ENCODE measurements at regions not wholly inside any gene's neighbourhood (a gene's known extent, or its start where the extent isn't known, plus 50 kb on each side); places are given as distances from the start of the nearest gene placed in this dataset.

- no peak for DNase-seq (ENCODE audit: low read depth)
- in situ Hi-C loops (cut with HindIII; ENCODE audit: low pct_unique_long_range_greater_than_20kb, low sequenced_read_pairs), result no loop called here
These were observed 102.2 kb downstream of the INSIG2 start for GRCh38 chr2:118190474-118190873.

DNA sequence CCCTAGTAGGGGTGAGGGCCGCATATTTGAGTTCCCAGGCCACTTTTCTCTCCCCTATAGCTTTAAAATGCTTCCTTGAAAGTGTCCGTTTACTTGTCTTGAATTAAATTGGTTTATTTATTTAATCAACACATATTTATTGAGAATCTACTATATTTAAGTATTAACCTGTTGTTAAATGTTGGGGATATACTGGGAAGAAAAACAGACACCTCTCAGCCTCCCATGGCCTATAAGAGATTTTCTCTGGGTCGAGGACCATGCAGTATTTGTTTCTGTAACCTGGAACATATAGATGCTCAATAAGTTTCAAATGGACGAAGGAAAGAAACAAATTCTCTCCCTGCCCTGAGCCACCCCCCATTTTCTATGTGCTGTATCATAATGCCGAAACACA is 98.6 kb downstream of the INSIG2 start:
- in situ Hi-C loops (cut with HindIII; ENCODE audit: low pct_unique_long_range_greater_than_20kb, low sequenced_read_pairs), result no loop called here
- no peak for DNase-seq (ENCODE audit: low read depth)

GRCh38 chr2:118186110-118186857 is 98.0 kb downstream of the INSIG2 start:
- peak; percentile 84 for DNase-seq (ENCODE audit: low read depth)
- in situ Hi-C loops (cut with HindIII; ENCODE audit: low pct_unique_long_range_greater_than_20kb, low sequenced_read_pairs), result no loop called here

DNA sequence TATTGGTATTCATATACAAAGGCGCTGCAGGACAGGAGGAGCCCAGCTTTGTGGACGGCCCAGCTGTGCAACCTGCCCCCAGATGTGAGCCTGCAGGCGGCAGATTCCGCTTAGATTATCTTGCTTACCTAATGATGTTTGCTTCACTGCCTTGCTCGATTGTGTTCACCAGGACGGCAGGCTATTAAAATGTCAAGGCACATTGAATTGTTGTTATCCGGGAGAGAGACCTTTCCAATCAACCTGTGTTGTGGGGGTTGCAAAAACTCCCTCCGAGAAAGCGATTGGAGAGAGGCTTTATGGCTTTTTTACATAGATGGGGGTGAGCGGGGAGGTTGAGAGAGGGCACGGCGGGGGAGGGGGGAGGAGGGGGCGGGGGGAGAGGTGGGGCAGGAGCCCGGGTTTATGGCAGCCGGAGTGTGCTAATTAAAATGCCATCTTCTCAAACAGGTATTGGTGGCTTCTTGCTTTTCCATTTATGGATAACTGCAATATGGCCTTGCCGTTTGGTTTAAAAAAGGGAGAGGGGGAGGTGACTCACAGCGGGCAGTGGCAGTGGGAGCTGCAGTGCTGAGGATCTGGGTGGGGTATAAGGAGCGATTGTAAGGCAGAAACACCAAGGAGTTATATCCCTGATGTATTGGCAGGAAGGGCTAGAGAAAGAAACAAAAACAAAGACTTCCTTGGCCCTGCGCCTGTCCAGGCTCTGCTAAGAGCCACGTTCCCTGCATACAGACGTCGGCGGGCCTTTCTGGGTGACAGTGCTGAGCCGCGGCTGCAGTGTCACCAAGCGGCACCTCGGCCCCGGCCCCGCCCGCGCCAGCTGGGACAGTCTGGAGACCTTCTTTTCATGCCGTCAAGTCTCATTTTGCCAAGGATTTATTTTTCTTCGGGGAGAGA is 97.2 kb downstream of the INSIG2 start:
- DNase-seq (ENCODE audit: low read depth), result peak; percentile 71
- in situ Hi-C loops (cut with HindIII; ENCODE audit: low pct_unique_long_range_greater_than_20kb, low sequenced_read_pairs), result no loop called here

- in situ Hi-C loops (cut with HindIII; ENCODE audit: low pct_unique_long_range_greater_than_20kb, low sequenced_read_pairs), result no loop called here
- no peak for DNase-seq (ENCODE audit: low read depth)
These were observed 95.1 kb downstream of the INSIG2 start for GRCh38 chr2:118183381-118183780.

DNA sequence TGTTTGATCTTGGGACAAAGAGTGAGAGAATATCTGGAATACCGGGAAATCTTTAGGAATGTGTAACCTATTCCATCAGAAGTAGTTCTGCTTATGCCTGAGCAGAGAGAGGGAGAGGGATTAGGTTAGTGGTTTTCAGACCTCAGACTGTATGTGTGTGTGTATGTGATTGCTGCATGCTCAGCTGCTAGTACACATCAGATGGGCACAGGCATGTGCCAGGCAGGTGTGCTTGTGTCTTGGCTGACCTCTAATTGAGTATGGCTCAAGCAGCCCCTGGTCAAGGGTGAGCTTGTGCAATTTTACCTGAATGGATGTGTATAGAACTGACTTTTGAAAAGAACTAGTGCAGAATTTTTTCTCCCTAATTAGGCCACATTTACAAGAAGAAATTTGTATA is 91.2 kb downstream of the INSIG2 start:
- in situ Hi-C loops (cut with HindIII; ENCODE audit: low pct_unique_long_range_greater_than_20kb, low sequenced_read_pairs), result no loop called here
- DNase-seq (ENCODE audit: low read depth), result no peak

DNA sequence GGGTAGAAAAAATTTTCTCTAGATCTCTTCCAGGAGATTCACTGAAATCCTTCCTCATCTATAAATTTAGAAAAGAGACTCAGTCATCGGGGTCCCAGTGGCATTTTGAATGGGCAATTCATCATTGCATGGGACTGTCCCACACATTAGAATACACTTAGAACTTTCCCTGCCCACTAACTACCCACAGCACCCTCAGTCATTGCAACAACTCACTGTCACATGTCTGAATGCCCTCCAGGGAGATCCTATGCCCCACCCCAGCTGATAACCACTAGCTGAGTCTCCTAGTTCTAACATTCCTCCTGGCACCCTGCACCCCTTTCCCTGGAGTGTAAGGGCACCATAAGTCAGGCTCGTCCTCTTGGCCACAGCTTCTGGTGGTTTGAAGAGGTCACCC is 89.6 kb downstream of the INSIG2 start:
- peak; percentile 26 for DNase-seq (ENCODE audit: low read depth)
- in situ Hi-C loops (cut with HindIII; ENCODE audit: low pct_unique_long_range_greater_than_20kb, low sequenced_read_pairs), result no loop called here

GRCh38 chr2:118177318-118177717 is 89.0 kb downstream of the INSIG2 start:
- DNase-seq (ENCODE audit: low read depth), result no peak
- in situ Hi-C loops (cut with HindIII; ENCODE audit: low pct_unique_long_range_greater_than_20kb, low sequenced_read_pairs), result no loop called here

DNA sequence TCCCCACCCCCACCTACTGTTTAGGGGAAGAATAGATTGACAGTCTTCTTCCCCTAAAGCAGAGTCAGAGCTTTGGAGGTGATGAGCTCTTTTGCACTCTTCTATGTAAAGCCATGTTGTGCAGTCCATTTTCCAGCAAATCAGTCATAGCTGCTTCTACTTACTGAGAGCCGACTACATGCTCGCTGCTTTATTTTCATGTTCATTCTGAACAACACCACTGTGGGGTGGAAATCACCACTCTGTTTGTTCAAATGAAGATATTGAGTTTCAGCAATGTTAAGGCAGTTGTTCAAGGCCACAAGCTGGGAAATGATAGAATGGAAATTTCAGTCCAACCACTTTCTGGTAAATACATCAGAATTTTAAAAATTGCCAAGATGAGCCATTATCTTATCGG is 88.3 kb downstream of the INSIG2 start:
- in situ Hi-C loops (cut with HindIII; ENCODE audit: low pct_unique_long_range_greater_than_20kb, low sequenced_read_pairs), result no loop called here
- no peak for DNase-seq (ENCODE audit: low read depth)

DNA sequence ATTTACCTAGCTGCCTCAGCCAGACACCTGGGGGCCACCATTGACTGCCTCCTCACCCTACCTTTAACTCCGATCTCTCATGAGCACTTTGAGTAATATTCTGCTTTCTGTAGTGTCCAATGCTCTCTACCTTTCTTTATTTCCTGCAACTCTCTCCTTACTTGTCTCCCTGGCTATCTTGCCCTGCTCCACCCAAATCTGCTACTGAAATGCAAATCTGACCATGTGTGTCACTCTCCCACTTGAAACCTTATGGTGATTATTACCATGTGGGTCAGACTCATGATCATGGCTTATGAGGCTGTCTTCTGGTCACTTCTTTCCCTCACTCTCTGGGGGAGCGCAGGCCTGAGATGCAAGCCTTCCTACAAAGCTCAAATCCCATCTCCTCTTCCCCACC is 83.3 kb downstream of the INSIG2 start:
- in situ Hi-C loops (cut with HindIII; ENCODE audit: low pct_unique_long_range_greater_than_20kb, low sequenced_read_pairs), result no loop called here
- DNase-seq (ENCODE audit: low read depth), result no peak

DNA sequence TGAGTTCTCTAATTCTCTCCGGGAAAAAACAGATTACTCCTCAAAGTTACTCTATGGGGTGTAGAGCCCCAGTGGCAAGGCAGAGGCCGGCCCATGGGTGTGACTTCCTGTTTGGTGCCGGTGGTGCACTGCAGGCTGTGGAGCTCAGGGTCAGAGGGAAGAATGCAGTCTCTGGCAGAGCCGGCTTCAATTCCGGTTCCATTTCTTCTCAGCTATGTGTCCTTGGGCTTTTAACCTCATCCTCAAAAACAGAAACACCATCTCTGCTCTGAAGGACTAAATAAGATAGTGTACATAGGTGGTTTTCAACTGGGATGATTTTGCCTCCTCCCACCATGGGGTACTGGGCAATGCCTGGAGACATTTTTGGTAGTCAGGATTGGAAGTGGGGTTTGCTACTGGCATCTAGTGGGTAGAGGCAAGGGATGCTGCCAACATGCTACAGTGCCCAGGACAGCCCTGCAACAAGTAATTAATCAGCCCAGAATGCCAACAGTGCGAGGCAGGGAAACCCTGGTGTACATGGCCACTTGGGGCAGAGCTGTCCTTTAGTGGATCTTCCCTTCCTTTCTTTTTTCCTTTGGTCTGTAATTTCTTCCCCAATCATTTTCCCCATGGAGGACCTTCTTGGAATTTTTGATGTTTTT is 81.2 kb downstream of the INSIG2 start:
- in situ Hi-C loops (cut with HindIII; ENCODE audit: low pct_unique_long_range_greater_than_20kb, low sequenced_read_pairs), result no loop called here
- no peak for DNase-seq (ENCODE audit: low read depth)

DNA sequence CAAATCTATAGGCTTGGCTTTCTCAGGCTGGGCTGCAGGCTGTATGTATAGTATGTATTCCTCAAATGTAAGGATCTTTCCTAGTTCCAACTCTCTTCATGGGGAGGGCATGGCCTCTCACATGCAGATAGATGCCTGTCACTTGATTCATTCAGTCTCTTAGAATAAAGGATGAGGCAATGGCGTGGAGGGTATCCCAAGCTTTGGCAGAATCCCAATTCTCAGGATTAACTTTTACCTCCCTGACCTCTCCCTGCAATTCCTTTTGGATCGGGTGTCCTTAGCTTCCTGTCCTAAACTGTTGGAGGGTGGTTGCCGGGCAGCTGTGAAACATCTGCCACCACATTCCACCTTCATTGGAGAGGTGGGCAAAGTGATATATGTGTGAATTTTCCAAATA is 80.3 kb downstream of the INSIG2 start:
- in situ Hi-C loops (cut with HindIII; ENCODE audit: low pct_unique_long_range_greater_than_20kb, low sequenced_read_pairs), result no loop called here
- peak; percentile 12 for DNase-seq (ENCODE audit: low read depth)

GRCh38 chr2:118167026-118167425 is 78.8 kb downstream of the INSIG2 start:
- in situ Hi-C loops (cut with HindIII; ENCODE audit: low pct_unique_long_range_greater_than_20kb, low sequenced_read_pairs), result no loop called here
- no peak for DNase-seq (ENCODE audit: low read depth)

- in situ Hi-C loops (cut with HindIII; ENCODE audit: low pct_unique_long_range_greater_than_20kb, low sequenced_read_pairs), result no loop called here
- DNase-seq (ENCODE audit: low read depth), result no peak
These were observed 78.0 kb downstream of the INSIG2 start for GRCh38 chr2:118166242-118166641.

DNA sequence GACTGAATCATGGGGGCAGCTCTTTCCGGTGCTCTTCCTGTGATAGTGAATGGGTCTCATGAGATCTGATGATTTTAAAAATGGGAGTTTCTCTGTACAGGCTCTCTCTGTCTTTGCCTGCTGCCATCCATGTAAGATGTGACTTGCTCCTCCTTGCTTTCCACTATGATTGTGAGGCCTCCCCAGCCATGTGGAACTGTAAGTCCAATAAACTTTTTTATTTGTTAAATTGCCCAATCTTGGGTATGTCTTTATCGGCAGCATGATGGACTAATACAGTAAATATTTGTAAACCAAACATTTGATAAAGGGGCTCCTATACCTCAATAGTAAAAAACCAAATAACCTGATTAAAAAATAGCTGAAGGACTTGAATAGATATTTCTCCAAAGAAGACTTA is 77.3 kb downstream of the INSIG2 start:
- in situ Hi-C loops (cut with HindIII; ENCODE audit: low pct_unique_long_range_greater_than_20kb, low sequenced_read_pairs), result no loop called here
- DNase-seq (ENCODE audit: low read depth), result no peak
